ENCODE measurements at regions not wholly inside any gene's neighbourhood (a gene's known extent, or its start where the extent isn't known, plus 50 kb on each side); places are given as distances from the start of the nearest gene placed in this dataset.

DNA sequence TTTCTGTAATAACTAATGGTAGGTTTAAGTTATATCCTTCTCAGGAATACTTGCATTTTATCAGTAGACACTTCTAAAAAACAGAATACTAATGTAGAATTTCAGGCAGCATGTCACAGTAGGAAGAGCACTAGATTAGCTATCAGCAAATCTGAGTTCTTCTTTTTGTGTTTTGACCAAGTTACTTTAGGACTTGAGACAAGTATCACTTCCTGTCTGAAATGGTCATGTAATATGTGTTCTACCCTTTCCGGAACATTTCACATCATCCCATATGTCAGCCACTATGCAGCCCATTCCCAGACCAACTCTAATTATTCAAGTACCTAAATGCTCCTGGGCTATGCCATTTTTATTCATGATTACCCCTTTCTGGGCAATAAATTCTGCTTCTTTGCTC lies 401.8 kb upstream of the RPS6KA3 start:
- TF ChIP-seq SP1 (IDR thresholded peaks at IDR 0.05): no peak
- no peak for TF ChIP-seq SUZ12 (IDR thresholded peaks at IDR 0.05)
- no peak for TF ChIP-seq HDGF (IDR thresholded peaks at IDR 0.05; ENCODE audit: borderline replicate concordance)
- no peak for TF ChIP-seq ELF4 (IDR thresholded peaks at IDR 0.05)
- no peak for TF ChIP-seq BHLHE40 (IDR thresholded peaks at IDR 0.05; ENCODE audit: borderline replicate concordance)
- TF ChIP-seq ZNF384 (IDR thresholded peaks at IDR 0.05): no peak
- TF ChIP-seq FOXM1 (IDR thresholded peaks at IDR 0.05; ENCODE audit: borderline replicate concordance): no peak
- TF ChIP-seq PKNOX1 (IDR thresholded peaks at IDR 0.05): no peak
- TF ChIP-seq CTBP1 (IDR thresholded peaks at IDR 0.05; ENCODE audit: borderline replicate concordance): no peak
- TF ChIP-seq FOXA1 (IDR thresholded peaks at IDR 0.05): no peak
- TF ChIP-seq ARNT (IDR thresholded peaks at IDR 0.05): no peak
